GM20431 (cell line): ENCODE measurements at regions not wholly inside any gene's neighbourhood (a gene's known extent, or its start where the extent isn't known, plus 50 kb on each side); places are given as distances from the start of the nearest gene placed in this dataset.

ENCODE experiments used
- in situ Hi-C: fragments of 300-500 bp; cut with MseI, MboI; formaldehyde crosslinking; loops from one replicate; pipeline ENCODE4 v1.15.0; 2020; ENCODE audit warnings: low sequenced_read_pairs; ENCODE audit not compliant: unreplicated experiment

GRCh38 chr10:3723766-3724165, 61.2 kb downstream of the KLF6 start:
- in situ Hi-C loops: no loop called here

- in situ Hi-C loops: no loop called here
Observed at GRCh38 chr10:3720228-3721019, 64.6 kb downstream of the KLF6 start.

- in situ Hi-C loops: no loop called here
Observed at GRCh38 chr10:3719024-3719843, 65.8 kb downstream of the KLF6 start.

- in situ Hi-C loops: no loop called here
Observed at GRCh38 chr10:3716093-3716492, 68.9 kb downstream of the KLF6 start.

GRCh38 chr10:3714967-3715366, 70.0 kb downstream of the KLF6 start:
- in situ Hi-C loops: no loop called here

- in situ Hi-C loops: no loop called here
Observed at GRCh38 chr10:3714531-3714930, 70.5 kb downstream of the KLF6 start.

GRCh38 chr10:3712707-3713106, 72.3 kb downstream of the KLF6 start:
- in situ Hi-C loops: no loop called here

GRCh38 chr10:3711918-3712317, 73.1 kb downstream of the KLF6 start:
- in situ Hi-C loops: no loop called here

- in situ Hi-C loops: no loop called here
Observed at GRCh38 chr10:3710764-3711163, 74.2 kb downstream of the KLF6 start.

GRCh38 chr10:3709456-3710060, 75.5 kb downstream of the KLF6 start:
- in situ Hi-C loops: no loop called here

GRCh38 chr10:3708852-3709251, 76.2 kb downstream of the KLF6 start:
- in situ Hi-C loops: no loop called here

- in situ Hi-C loops: no loop called here
Observed at GRCh38 chr10:3704565-3705325, 80.3 kb downstream of the KLF6 start.

GRCh38 chr10:3702569-3702968, 82.4 kb downstream of the KLF6 start:
- in situ Hi-C loops: no loop called here

GRCh38 chr10:3702056-3702546, 82.9 kb downstream of the KLF6 start:
- in situ Hi-C loops: no loop called here

GRCh38 chr10:3701491-3701890, 83.5 kb downstream of the KLF6 start:
- in situ Hi-C loops: no loop called here

- in situ Hi-C loops: no loop called here
Observed at GRCh38 chr10:3700531-3701076, 84.4 kb downstream of the KLF6 start.

GRCh38 chr10:3699916-3700315, 85.1 kb downstream of the KLF6 start:
- in situ Hi-C loops: no loop called here

GRCh38 chr10:3698312-3698711, 86.7 kb downstream of the KLF6 start:
- in situ Hi-C loops: no loop called here

- in situ Hi-C loops: no loop called here
Observed at GRCh38 chr10:3693698-3694080, 91.3 kb downstream of the KLF6 start.
